Body of pancreas (tissue), 4 donors: ENCODE measurements at regions not wholly inside any gene's neighbourhood (a gene's known extent, or its start where the extent isn't known, plus 50 kb on each side); places are given as distances from the start of the nearest gene placed in this dataset.

Source experiments
- ATAC-seq: fragments of 150-250 bp; one replicate; pipeline ENCODE4 v1.9.1; 2016
- DNase-seq, 4 donors: peaks; one replicate each; pipeline ENCODE4 v3.0.0-alpha.2; 2019
- H3K27ac ChIP-seq, 4 donors: fragments of 200-600 bp; sonication (generic); 1 replicate in 3 of 4; 2 replicates in 1 of 4; pipeline versions ENCODE4 v1.5.1 to v1.6.1; 2016 to 2019; ENCODE audit warnings: mild to moderate bottlenecking in 1 of 4, mixed read lengths in 1 of 4, moderate library complexity in 1 of 4
- H3K27me3 ChIP-seq, 2 donors: fragments of 200-600 bp; sonication (generic); one replicate each; pipeline ENCODE4 v1.6.0; 2016; ENCODE audit warnings: mild to moderate bottlenecking in 1 of 2
- H3K36me3 ChIP-seq, 2 donors: fragments of 200-600 bp; sonication (generic); replicated peaks in 1 of 2; 2 replicates each; pipeline ENCODE4 v1.5.1; 2016; ENCODE audit warnings: low read depth in 2 of 2; ENCODE audit not compliant: insufficient read depth in 1 of 2
- H3K4me1 ChIP-seq: fragments of 200-600 bp; sonication (generic); one replicate; pipeline ENCODE4 v1.6.0; 2016
- H3K4me3 ChIP-seq, 2 donors: fragments of 200-600 bp; sonication (generic); 1 replicate in 1 of 2; 2 replicates in 1 of 2; pipeline ENCODE4 v1.5.1; 2016 to 2019
- H3K9me3 ChIP-seq, 3 donors: fragments of 200-600 bp; sonication (generic); 1 replicate in 2 of 3; 2 replicates in 1 of 3; pipeline ENCODE4 v1.5.1; 2016
- POLR2A ChIP-seq, 3 donors: fragments of 450-650 bp; IDR thresholded peaks; one replicate each; pipeline ENCODE4 v1.6.1; 2016; ENCODE audit warnings: antibody characterized with exemption in 3 of 3, mild to moderate bottlenecking in 2 of 3
- WGBS, 2 donors: methylation state at CpG; one replicate each; pipeline ENCODE4 v1.1.5; 2017; 5-methylcytosine and 5-hydroxymethylcytosine counted together
- intact Hi-C: fragments of 100-400 bp; cut with DNase I; formaldehyde crosslinking; loops from one replicate; pipeline ENCODE4 v1.15.1; 2023
- TF ChIP-seq, protein P1 (sequence below), 7 experiments: fragments of 450-650 bp in 4 of 7; fragments of 200-600 bp in 3 of 7; sonication (generic) in 3 of 7; IDR thresholded peaks; one replicate each; pipeline ENCODE4 v1.5.1; 2016 to 2019; ENCODE audit warnings: antibody characterized with exemption in 7 of 7

DNA sequence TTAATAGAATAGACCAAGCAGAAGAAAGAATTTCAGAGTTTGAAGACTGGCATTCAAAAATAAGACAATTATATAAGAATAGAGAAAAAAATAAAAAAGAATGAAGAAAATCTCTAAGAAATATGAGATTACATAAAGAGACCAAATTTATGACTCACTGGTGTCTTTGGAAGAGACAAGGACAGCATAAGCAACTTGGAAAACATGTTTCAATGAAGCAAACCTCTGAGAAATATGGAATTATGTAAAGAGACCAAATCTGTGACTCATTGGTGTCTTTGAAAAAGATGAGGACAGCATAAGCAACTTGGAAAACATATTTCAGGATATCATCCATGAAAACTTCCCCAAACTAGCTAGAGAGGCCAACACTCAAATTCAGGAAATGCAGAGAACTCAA lies 60.4 kb upstream of the LYPLAL1 start:
- H3K27me3 ChIP-seq: no peaks in the 10 kb centered on the region
- DNase-seq: no peak
- H3K4me3 ChIP-seq: no peak overlapping the region
- TF ChIP-seq, protein P1, sequence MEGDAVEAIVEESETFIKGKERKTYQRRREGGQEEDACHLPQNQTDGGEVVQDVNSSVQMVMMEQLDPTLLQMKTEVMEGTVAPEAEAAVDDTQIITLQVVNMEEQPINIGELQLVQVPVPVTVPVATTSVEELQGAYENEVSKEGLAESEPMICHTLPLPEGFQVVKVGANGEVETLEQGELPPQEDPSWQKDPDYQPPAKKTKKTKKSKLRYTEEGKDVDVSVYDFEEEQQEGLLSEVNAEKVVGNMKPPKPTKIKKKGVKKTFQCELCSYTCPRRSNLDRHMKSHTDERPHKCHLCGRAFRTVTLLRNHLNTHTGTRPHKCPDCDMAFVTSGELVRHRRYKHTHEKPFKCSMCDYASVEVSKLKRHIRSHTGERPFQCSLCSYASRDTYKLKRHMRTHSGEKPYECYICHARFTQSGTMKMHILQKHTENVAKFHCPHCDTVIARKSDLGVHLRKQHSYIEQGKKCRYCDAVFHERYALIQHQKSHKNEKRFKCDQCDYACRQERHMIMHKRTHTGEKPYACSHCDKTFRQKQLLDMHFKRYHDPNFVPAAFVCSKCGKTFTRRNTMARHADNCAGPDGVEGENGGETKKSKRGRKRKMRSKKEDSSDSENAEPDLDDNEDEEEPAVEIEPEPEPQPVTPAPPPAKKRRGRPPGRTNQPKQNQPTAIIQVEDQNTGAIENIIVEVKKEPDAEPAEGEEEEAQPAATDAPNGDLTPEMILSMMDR (IDR thresholded peaks at IDR 0.05): no peak
- TF ChIP-seq POLR2A (IDR thresholded peaks at IDR 0.05): no peak
- no peaks in the 10 kb centered on the region for H3K36me3 ChIP-seq
- H3K9me3 ChIP-seq: no peaks in the 10 kb centered on the region
- ATAC-seq: no peak
- intact Hi-C loops: no loop called here
- H3K27ac ChIP-seq: no peak overlapping the region
- no peaks in the 10 kb centered on the region for H3K4me1 ChIP-seq

DNA sequence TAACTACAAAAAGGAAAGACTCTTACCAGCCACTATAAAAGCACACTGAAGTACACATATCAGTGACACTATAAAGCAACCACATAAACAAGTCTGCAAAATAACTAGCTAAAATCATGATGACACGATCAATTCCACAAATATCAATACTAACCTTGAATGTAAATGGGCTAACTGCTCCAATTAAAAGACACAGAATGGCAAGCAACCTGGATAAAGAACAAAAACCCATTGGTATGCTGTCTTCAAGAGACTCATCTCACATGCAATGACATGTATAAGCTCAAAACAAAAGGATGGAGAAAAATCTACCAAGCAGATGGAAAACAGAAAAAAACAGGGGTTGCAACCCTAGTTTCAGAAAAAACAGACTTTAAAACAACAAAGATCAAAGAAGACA lies 59.7 kb upstream of the LYPLAL1 start:
- DNase-seq (no peak), ATAC-seq (no peak)
- 87% methylated on average over 1 of the region's 1 CpG for WGBS, 2 donors
- Histone ChIP-seq H3K9me3 (no peaks in the 10 kb centered on the region), H3K27me3 (no peaks in the 10 kb centered on the region), H3K4me1 (no peaks in the 10 kb centered on the region), H3K36me3 (no peaks in the 10 kb centered on the region), H3K4me3 (no peak overlapping the region), H3K27ac (no peak overlapping the region)
- intact Hi-C loops: no loop called here
- TF ChIP-seq, protein P1 (IDR thresholded peaks at IDR 0.05): no peak
- TF ChIP-seq POLR2A (IDR thresholded peaks at IDR 0.05): no peak

DNA sequence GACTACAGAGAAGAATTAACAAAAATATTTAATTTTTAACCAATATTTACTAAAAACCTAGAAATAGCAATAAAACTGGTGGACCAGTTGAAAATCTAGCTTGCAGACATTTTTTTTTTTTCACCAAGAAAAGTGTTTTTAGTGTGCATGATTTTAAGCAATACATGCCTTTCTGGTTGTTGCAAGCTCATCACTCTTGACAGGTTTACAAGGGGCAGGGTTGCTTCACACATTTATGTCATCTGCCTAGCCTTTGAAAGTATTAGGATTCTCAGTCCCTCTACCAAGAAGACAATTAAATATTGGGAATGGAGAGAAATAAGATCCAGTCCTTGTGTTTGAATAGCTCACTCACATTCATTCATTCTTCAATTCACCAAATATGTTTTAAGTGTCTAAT lies 53.8 kb upstream of the LYPLAL1 start:
- ATAC-seq (no peak), DNase-seq (no peak)
- Histone ChIP-seq H3K36me3 (no peaks in the 10 kb centered on the region), H3K9me3 (no peaks in the 10 kb centered on the region), H3K4me3 (no peak overlapping the region), H3K4me1 (no peaks in the 10 kb centered on the region), H3K27ac (no peak overlapping the region), H3K27me3 (no peaks in the 10 kb centered on the region)
- TF ChIP-seq, protein P1 (IDR thresholded peaks at IDR 0.05): no peak
- TF ChIP-seq POLR2A (IDR thresholded peaks at IDR 0.05): no peak
- intact Hi-C loops: no loop called here

DNA sequence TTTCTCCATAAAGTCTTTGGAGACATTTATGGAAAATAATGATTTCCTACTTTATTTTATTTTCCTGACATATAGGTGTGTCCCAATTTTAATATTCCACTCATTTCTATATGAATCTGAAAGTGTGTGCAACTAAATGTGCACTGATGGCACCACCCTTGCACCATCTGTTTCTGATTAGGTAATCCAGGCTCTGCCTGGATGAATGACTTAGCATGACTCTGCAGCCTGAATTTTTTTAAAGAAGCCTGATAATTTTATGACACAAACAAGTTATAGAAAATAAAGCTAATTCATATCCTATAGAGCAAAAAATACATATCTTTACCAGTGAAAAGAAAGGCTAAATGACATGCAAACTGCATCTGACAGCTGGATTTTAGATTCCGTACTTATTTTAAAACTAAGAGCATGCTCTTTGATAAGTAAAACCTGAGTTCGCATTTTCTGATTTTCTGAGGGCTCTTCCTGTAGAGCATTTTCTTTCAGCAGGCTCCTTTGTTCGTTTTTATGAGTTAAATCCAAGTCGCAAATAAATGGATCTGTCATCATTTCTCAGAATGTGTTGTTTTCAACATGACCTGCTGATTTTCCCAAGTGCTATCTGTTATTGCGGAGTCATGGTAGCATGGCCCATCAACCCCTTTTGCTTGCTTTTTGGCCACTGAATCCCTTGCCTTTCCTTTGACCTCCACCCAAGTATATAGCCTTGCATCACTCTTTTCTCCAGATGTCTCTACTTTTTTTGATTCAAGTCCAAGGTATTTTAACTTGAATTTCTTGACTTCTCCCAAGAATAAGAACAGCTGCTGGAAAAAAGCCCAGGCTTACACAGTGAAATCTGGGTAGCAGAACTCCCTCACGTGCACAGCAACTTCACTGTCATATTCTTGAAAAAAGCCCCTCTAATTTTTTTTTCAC lies 52.8 kb upstream of the LYPLAL1 start:
- H3K36me3 ChIP-seq: no peaks in the 10 kb centered on the region
- no peak overlapping the region for H3K27ac ChIP-seq
- intact Hi-C loops: no loop called here
- H3K4me3 ChIP-seq: no peak overlapping the region
- DNase-seq (peak in 3 of 4 donors; percentile 8 to 23 (median 11)), ATAC-seq (peak; percentile 27)
- WGBS, 2 donors: 76 to 81% methylated on average over 6 of the region's 6 CpGs
- TF ChIP-seq, protein P1 (IDR thresholded peaks at IDR 0.05): no peak
- no peak for TF ChIP-seq POLR2A (IDR thresholded peaks at IDR 0.05)
- no peaks in the 10 kb centered on the region for H3K27me3 ChIP-seq
- no peaks in the 10 kb centered on the region for H3K9me3 ChIP-seq
- no peaks in the 10 kb centered on the region for H3K4me1 ChIP-seq

DNA sequence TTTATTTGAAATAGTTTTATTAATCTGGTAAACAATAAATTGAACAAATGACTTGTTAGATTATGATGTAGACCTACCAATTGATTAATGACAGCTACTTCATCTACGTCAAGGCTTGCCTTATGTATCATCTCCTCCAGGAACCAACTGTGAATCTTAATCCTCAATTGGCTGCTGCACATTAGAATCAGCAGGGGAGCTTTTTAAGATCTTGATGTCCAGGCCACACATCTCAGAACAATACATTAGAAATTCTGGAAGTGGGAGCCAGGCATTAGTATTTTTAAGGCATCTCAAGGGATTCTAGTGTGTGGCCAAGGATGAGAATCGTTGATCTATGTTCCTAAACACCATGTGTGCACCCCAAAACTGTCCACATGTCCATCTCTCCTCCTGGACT lies 52.0 kb upstream of the LYPLAL1 start:
- H3K27me3 ChIP-seq: no peaks in the 10 kb centered on the region
- H3K27ac ChIP-seq: no peak overlapping the region
- intact Hi-C loops: no loop called here
- no peak overlapping the region for H3K4me3 ChIP-seq
- ATAC-seq: no peak
- DNase-seq: no peak
- 78 to 83% methylated on average over 2 of the region's 2 CpGs for WGBS, 2 donors
- no peaks in the 10 kb centered on the region for H3K9me3 ChIP-seq
- no peaks in the 10 kb centered on the region for H3K4me1 ChIP-seq
- TF ChIP-seq, protein P1 (IDR thresholded peaks at IDR 0.05): no peak
- no peaks in the 10 kb centered on the region for H3K36me3 ChIP-seq
